ENCODE measurements at regions not wholly inside any gene's neighbourhood (a gene's known extent, or its start where the extent isn't known, plus 50 kb on each side); places are given as distances from the start of the nearest gene placed in this dataset.

DNA sequence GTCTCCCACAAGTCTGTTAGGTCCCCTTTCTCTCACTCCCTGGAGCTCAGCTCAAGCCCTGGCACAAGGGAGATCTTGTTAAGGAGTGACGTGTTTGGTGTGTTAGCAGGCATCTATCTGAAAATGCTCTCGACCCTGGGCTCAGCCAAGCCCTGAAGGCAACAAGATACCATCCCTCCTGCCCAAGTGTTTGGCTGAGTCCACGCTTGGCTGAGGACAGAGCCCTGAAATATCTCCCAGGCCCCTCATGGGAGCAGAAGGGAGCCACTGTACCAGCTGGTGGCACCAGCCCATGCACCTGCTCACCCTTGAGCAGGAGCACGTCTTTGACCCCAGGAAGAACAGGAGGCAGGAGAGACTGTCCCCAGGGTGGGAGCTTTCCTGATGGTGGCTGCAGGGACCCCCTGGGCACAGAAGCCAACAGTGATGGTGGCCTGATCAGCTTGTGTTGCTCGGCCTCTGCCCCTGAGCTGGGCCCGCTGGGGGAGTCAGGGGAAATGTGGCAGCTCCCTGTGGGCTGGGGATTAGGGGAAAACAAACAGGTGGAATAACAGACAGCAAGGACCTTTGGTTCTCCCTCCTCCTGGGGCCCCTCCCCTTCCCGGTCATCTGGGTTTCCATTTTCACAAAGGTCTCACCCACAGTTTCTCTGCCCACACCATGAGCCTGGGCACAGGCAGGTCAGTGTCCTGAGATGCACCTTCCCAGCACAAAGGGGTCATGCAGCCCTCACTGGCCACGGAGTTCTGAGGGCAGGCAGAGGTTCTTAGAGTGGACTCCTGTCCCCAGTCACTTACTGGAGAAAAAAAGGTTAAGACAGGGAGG is 91.6 kb downstream of the RHOB start (continued):
- TF ChIP-seq, protein P1, sequence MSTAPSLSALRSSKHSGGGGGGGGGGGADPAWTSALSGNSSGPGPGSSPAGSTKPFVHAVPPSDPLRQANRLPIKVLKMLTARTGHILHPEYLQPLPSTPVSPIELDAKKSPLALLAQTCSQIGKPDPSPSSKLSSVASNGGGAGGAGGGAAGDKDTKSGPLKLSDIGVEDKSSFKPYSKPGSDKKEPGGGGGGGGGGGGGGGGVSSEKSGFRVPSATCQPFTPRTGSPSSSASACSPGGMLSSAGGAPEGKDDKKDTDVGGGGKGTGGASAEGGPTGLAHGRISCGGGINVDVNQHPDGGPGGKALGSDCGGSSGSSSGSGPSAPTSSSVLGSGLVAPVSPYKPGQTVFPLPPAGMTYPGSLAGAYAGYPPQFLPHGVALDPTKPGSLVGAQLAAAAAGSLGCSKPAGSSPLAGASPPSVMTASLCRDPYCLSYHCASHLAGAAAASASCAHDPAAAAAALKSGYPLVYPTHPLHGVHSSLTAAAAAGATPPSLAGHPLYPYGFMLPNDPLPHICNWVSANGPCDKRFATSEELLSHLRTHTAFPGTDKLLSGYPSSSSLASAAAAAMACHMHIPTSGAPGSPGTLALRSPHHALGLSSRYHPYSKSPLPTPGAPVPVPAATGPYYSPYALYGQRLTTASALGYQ (CRISPR knock-in tag; IDR thresholded peaks at IDR 0.05), result peak; percentile 76; the same call in 1 of the 2 replicates
- TF ChIP-seq, protein P2, sequence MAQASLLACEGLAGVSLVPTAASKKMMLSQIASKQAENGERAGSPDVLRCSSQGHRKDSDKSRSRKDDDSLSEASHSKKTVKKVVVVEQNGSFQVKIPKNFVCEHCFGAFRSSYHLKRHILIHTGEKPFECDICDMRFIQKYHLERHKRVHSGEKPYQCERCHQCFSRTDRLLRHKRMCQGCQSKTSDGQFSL (CRISPR knock-in tag; IDR thresholded peaks at IDR 0.05), result peak; percentile 91
- TF ChIP-seq, protein P3, sequence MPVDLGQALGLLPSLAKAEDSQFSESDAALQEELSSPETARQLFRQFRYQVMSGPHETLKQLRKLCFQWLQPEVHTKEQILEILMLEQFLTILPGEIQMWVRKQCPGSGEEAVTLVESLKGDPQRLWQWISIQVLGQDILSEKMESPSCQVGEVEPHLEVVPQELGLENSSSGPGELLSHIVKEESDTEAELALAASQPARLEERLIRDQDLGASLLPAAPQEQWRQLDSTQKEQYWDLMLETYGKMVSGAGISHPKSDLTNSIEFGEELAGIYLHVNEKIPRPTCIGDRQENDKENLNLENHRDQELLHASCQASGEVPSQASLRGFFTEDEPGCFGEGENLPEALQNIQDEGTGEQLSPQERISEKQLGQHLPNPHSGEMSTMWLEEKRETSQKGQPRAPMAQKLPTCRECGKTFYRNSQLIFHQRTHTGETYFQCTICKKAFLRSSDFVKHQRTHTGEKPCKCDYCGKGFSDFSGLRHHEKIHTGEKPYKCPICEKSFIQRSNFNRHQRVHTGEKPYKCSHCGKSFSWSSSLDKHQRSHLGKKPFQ (CRISPR knock-in tag; IDR thresholded peaks at IDR 0.05; ENCODE audit: insufficient replicate concordance), result no peak
- TF ChIP-seq POLR2G (IDR thresholded peaks at IDR 0.05; ENCODE audit: low read depth, low read length) (peak; percentile 87), REL (CRISPR knock-in tag; conservative IDR thresholded peaks at IDR 0.05) (no peak), NFKBIZ (CRISPR knock-in tag; IDR thresholded peaks at IDR 0.05) (no peak; the same call in 1 of the 2 replicates), ZNF329 (CRISPR knock-in tag; IDR thresholded peaks at IDR 0.05; ENCODE audit: low read depth) (no peak), ZNF557 (CRISPR knock-in tag; IDR thresholded peaks at IDR 0.05) (0 out of 2 replicates have a peak, but pooled peaks have one; percentile 25), AHR (CRISPR knock-in tag; IDR thresholded peaks at IDR 0.05) (no peak), ZNF468 (CRISPR knock-in tag; IDR thresholded peaks at IDR 0.05) (peak; percentile 75; the same call in 1 of the 2 replicates), FOXM1 (CRISPR knock-in tag; IDR thresholded peaks at IDR 0.05) (no peak), POLR2AphosphoS5 (IDR thresholded peaks at IDR 0.05; ENCODE audit: low read depth, low read length) (peak; percentile 89), RBM39 (IDR thresholded peaks at IDR 0.05; ENCODE audit: low read depth, low read length, poor library complexity, severe bottlenecking) (peak; percentile 92), SIN3A (IDR thresholded peaks at IDR 0.05; ENCODE audit: borderline replicate concordance, low read depth, low read length) (peak; percentile 68; the same call in 1 of the 2 replicates), ZNF350 (CRISPR knock-in tag; IDR thresholded peaks at IDR 0.05; ENCODE audit: borderline replicate concordance, low read depth) (peak; percentile 60; the same call in 1 of the 2 replicates), SP2 (CRISPR knock-in tag; IDR thresholded peaks at IDR 0.05) (no peak)
- TF ChIP-seq, protein P4, sequence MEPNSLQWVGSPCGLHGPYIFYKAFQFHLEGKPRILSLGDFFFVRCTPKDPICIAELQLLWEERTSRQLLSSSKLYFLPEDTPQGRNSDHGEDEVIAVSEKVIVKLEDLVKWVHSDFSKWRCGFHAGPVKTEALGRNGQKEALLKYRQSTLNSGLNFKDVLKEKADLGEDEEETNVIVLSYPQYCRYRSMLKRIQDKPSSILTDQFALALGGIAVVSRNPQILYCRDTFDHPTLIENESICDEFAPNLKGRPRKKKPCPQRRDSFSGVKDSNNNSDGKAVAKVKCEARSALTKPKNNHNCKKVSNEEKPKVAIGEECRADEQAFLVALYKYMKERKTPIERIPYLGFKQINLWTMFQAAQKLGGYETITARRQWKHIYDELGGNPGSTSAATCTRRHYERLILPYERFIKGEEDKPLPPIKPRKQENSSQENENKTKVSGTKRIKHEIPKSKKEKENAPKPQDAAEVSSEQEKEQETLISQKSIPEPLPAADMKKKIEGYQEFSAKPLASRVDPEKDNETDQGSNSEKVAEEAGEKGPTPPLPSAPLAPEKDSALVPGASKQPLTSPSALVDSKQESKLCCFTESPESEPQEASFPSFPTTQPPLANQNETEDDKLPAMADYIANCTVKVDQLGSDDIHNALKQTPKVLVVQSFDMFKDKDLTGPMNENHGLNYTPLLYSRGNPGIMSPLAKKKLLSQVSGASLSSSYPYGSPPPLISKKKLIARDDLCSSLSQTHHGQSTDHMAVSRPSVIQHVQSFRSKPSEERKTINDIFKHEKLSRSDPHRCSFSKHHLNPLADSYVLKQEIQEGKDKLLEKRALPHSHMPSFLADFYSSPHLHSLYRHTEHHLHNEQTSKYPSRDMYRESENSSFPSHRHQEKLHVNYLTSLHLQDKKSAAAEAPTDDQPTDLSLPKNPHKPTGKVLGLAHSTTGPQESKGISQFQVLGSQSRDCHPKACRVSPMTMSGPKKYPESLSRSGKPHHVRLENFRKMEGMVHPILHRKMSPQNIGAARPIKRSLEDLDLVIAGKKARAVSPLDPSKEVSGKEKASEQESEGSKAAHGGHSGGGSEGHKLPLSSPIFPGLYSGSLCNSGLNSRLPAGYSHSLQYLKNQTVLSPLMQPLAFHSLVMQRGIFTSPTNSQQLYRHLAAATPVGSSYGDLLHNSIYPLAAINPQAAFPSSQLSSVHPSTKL (CRISPR knock-in tag; IDR thresholded peaks at IDR 0.05), result peak; percentile 90
- TF ChIP-seq, protein P5, sequence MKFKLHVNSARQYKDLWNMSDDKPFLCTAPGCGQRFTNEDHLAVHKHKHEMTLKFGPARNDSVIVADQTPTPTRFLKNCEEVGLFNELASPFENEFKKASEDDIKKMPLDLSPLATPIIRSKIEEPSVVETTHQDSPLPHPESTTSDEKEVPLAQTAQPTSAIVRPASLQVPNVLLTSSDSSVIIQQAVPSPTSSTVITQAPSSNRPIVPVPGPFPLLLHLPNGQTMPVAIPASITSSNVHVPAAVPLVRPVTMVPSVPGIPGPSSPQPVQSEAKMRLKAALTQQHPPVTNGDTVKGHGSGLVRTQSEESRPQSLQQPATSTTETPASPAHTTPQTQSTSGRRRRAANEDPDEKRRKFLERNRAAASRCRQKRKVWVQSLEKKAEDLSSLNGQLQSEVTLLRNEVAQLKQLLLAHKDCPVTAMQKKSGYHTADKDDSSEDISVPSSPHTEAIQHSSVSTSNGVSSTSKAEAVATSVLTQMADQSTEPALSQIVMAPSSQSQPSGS (CRISPR knock-in tag; IDR thresholded peaks at IDR 0.05), result peak; percentile 81
- TF ChIP-seq, protein P6, sequence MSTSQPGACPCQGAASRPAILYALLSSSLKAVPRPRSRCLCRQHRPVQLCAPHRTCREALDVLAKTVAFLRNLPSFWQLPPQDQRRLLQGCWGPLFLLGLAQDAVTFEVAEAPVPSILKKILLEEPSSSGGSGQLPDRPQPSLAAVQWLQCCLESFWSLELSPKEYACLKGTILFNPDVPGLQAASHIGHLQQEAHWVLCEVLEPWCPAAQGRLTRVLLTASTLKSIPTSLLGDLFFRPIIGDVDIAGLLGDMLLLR (CRISPR knock-in tag; IDR thresholded peaks at IDR 0.05), result 0 out of 2 replicates have a peak, but pooled peaks have one; percentile 5

Data from HepG2 (cell line).